T-helper 17 cell (primary cell): ENCODE measurements at regions not wholly inside any gene's neighbourhood (a gene's known extent, or its start where the extent isn't known, plus 50 kb on each side); places are given as distances from the start of the nearest gene placed in this dataset.
"Not testable (repeated sequence)": the region's sequence is repeated elsewhere in the genome, so short reads cannot be mapped to it uniquely, and the experiment has no call there.

ENCODE experiments used
- ATAC-seq: fragments of 150-1000 bp; cut with Tn5 transposase; 2 replicates; pipeline ENCODE4 v1.10.0; 2021; ENCODE audit warnings: mild to moderate bottlenecking, moderate library complexity
- DNase-seq, 3 donors: peaks; one replicate each; pipeline versions ENCODE4 v3.0.0 to v3.0.0-alpha.2; 2020 to 2021
- H3K9me3 ChIP-seq: one replicate; pipeline ENCODE4 v1.7.0; 2013; ENCODE audit warnings: low read length, mild to moderate bottlenecking; ENCODE audit not compliant: control insufficient read depth, poor library complexity, severe bottlenecking
- H3K27ac Mint-ChIP-seq: one replicate; pipeline ENCODE4 v1.8.0; 2022; ENCODE audit warnings: mild to moderate bottlenecking, moderate library complexity, mixed read lengths
- H3K27me3 Mint-ChIP-seq: one replicate; pipeline ENCODE4 v1.8.0; 2022; ENCODE audit warnings: mixed read lengths
- H3K36me3 Mint-ChIP-seq: one replicate; pipeline ENCODE4 v1.8.0; 2022; ENCODE audit warnings: low read depth, mixed read lengths
- H3K4me1 Mint-ChIP-seq: one replicate; pipeline ENCODE4 v1.8.0; 2022; ENCODE audit warnings: mild to moderate bottlenecking, mixed read lengths
- H3K4me3 Mint-ChIP-seq: one replicate; pipeline ENCODE4 v1.8.0; 2022; ENCODE audit warnings: mild to moderate bottlenecking, moderate library complexity, mixed read lengths

DNA sequence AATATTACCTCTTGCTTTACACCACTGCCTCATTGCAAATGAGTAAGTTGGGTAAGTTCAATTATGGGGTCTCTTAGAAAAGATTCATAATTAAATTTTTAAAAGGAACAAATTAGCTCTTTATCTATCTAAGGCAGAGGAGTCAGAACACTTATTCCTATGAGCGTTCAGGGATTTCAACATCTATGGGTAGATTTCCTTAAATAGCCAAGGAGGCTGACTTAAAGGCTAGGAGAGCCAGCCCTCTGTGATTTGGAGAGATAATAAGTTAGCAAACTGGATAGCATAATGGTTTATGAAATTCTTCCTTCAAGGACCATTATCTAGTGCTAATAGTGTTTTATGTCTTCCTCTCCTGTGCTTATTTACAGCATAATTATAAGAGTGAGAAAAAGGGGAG lies 387.7 kb downstream of the STK39 start:
- H3K27me3 Mint-ChIP-seq: peaks cover 6% of the 10 kb centered on the region
- H3K4me3 Mint-ChIP-seq: no peak overlapping the region
- no peaks in the 10 kb centered on the region for H3K36me3 Mint-ChIP-seq
- no peaks in the 10 kb centered on the region for H3K9me3 ChIP-seq
- H3K27ac Mint-ChIP-seq: no peak overlapping the region
- ATAC-seq (no peak), DNase-seq (no peak)
- no peaks in the 10 kb centered on the region for H3K4me1 Mint-ChIP-seq

DNA sequence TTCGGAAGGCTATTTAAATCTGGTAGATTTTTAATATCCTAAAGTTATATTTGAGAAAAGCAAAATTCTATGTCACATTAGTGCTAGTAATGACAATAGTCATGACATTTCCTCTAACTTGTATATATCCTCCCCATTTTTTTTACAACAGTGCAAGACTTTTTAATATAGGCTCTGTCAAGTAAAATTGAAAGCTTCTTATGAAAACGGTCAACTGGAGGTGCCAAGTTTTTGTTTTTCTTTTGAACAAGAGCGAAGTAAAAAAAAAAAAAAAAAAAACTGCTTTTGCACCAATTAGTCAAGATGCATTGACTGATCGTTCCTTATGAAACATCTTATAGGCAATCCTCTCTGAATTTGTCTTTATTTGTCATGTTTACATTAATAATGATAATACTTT lies 389.3 kb downstream of the STK39 start:
- DNase-seq (no peak), ATAC-seq (no peak)
- Mint-ChIP-seq H3K4me3 (no peak overlapping the region), H3K27me3 (peaks cover 6% of the 10 kb centered on the region), H3K27ac (no peak overlapping the region), H3K36me3 (no peaks in the 10 kb centered on the region), H3K4me1 (no peaks in the 10 kb centered on the region)
- H3K9me3 ChIP-seq: no peaks in the 10 kb centered on the region

DNA sequence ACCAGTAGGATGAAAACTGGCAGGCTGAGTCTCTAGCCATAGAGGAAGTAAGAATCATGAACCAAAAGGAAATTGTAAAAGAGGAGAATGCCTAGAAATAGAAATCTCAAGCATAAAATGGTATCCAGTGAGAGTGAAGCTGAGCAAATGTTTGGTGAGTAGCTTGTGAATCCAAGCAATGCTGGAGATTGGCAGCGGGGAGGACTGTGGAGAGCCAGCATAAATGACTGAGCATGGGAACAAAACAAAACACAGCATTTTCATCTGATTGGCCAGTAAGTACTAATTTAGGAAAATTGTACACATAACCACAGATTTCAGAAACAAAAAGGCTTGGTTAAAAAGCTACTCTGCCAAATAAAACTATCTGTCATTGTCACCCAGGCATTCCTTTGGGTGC lies 390.0 kb downstream of the STK39 start:
- no peaks in the 10 kb centered on the region for H3K9me3 ChIP-seq
- H3K27me3 Mint-ChIP-seq: peaks cover 1% of the 10 kb centered on the region
- H3K4me1 Mint-ChIP-seq: no peaks in the 10 kb centered on the region
- no peaks in the 10 kb centered on the region for H3K36me3 Mint-ChIP-seq
- H3K27ac Mint-ChIP-seq: no peak overlapping the region
- ATAC-seq (no peak), DNase-seq (no peak)
- no peak overlapping the region for H3K4me3 Mint-ChIP-seq

DNA sequence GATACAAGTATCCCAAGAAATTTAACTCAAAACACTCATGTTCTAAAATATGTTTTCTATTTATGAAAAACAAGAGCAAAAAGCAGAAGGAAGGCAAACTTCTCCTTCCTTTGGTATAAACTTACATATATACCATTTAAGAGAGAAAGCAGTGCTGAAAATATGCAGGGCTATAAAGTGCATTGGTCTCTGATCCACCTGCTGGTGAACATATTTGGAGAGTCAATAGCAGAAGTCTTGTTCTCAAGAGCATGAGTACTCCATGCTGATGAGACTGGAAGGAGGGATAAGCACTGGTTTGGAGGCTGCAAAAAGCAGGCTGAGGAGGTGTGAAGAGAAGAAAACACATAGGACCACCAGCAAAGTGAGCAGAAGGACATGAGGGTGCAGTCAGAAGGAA lies 391.2 kb downstream of the STK39 start:
- ATAC-seq: no peak
- no peaks in the 10 kb centered on the region for H3K4me1 Mint-ChIP-seq
- H3K36me3 Mint-ChIP-seq: no peaks in the 10 kb centered on the region

DNA sequence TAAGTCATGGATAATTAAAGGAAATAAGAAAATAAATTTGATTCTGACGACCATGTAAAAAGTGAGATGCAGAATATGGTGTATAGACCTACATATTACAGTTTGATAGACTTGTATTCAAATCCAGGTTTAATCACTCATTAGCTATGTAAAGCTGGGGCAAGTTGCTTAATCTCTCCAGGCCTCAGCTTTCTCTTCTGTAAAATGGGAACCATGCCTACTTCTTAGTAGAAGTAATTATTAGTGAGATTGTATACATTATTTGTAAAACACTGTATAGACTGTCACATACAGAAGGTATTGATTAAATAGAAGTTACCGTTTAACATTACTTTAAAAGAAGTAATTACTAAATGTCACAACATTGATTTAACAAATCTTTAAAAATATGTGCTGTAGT lies 392.2 kb downstream of the STK39 start:
- no peaks in the 10 kb centered on the region for H3K36me3 Mint-ChIP-seq
- no peak for ATAC-seq
- H3K4me1 Mint-ChIP-seq: no peaks in the 10 kb centered on the region
- H3K9me3 ChIP-seq: no peaks in the 10 kb centered on the region
- no peak for DNase-seq
- no peak overlapping the region for H3K27ac Mint-ChIP-seq
- no peak overlapping the region for H3K4me3 Mint-ChIP-seq
- peaks cover 4% of the 10 kb centered on the region for H3K27me3 Mint-ChIP-seq

More for the DNA sequence above, 391.2 kb downstream of the STK39 start:
- DNase-seq: no peak
- no peaks in the 10 kb centered on the region for H3K27me3 Mint-ChIP-seq
- no peaks in the 10 kb centered on the region for H3K9me3 ChIP-seq
- no peak overlapping the region for H3K4me3 Mint-ChIP-seq
- no peak overlapping the region for H3K27ac Mint-ChIP-seq

DNA sequence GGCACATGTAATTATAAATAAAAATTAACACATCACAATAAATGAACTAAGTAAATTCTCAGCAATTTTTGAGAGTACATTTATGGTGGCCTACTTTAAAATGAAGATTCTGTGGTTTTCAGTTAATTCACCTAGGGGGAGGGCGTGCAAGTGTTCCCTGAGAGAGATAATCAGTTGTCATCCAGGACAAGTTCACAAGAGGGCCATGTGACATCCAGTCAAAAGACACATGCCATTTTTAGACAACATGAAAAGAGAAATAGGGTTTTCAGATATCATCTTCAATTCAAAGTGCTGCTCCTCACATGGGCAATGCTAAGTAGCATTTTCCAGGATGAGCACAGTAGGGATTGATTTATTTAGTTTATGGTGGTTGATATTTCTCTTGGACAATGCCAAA lies 393.7 kb downstream of the STK39 start:
- Mint-ChIP-seq H3K27ac (no peak overlapping the region), H3K4me3 (no peak overlapping the region), H3K4me1 (no peaks in the 10 kb centered on the region), H3K36me3 (no peaks in the 10 kb centered on the region), H3K27me3 (peaks cover 8% of the 10 kb centered on the region)
- ATAC-seq (no peak), DNase-seq (no peak)
- H3K9me3 ChIP-seq: no peaks in the 10 kb centered on the region

DNA sequence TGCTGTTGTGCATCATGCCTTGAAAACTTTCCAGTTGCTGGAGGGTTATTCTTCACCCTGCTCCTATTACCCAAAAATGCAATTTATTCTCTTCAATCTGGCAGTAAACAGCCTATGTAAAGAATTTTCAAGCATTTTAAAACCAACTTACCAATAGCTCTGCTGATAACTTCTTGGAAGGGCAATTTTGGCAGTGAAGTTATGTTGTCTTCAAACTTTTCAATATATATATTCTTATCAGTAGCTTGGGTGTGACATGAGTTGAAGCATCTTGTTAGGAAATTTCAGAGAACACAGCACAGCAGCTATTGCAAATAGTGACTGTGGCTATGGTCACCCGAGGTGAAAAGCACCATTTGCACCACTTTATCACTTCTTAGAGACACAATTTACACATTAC lies 395.5 kb downstream of the STK39 start:
- no peaks in the 10 kb centered on the region for H3K9me3 ChIP-seq
- Mint-ChIP-seq H3K4me1 (no peaks in the 10 kb centered on the region), H3K4me3 (no peak overlapping the region), H3K36me3 (no peaks in the 10 kb centered on the region), H3K27me3 (peaks cover 8% of the 10 kb centered on the region), H3K27ac (no peak overlapping the region)
- DNase-seq (no peak), ATAC-seq (no peak)

DNA sequence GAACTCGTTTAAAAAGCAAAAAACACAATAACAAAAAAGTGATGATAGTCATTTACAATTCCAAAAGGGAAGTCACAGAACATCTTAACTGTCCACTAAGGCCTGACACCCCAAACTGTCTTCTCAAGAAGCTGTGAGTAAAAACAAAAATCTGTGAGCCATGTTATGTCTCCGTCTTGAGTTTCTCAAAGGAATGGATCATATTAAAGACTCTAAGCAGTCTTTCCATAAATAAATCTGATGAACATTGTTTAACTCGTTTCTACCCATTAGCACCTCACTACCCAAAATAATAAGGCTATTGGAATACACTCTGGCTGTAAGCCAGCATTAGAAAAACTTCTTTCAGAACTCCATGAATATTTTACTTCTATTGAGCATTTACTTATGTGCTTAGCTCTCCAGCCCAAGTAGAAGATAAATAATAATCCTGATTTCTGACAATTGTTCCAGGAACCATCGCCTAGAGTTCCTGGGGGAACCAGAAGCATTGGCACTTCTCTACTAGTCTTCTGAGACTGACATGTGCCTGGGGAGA lies 396.0 kb downstream of the STK39 start:
- ATAC-seq (no peak), DNase-seq (no peak)
- Mint-ChIP-seq H3K4me3 (no peak overlapping the region), H3K27me3 (peaks cover 8% of the 10 kb centered on the region), H3K36me3 (no peaks in the 10 kb centered on the region), H3K4me1 (no peaks in the 10 kb centered on the region), H3K27ac (no peak overlapping the region)
- no peaks in the 10 kb centered on the region for H3K9me3 ChIP-seq

DNA sequence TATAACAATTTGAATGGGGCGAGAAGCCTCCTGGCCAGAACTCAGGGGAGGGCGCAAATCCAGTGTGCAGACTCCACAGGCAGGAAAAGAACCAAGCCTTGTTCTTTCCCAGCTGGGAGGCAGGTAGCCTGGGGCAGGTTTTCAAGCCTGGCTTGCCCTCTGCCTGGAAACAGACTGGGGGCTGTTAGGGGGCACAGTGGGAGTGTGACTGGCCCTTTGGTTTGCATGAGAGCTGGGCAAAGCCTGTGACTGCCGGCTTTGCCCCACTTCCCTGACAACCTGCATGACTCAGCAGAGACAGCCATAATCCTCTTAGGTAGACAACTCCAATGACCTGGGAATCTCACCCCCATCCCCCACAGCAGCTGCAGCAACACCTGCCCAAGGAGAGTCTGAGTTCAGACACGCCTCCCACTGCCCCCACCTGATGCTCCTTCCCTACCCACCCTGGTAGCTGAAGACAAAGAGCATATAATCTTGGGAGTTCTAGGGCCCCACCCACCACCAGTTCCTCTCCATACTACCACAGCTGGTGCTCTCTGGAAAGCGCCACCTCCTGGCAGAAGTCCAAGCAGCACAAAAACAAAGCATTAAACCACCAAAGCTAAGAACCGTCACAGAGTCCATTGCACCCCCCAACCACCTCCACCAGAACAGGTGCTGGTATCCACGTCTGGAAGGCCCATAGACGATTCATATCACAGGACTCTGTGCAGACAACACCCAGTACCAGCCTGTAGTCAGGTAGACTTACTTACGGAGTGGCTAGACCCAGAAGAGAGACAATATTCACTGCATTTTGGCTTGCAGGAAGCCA lies 402.5 kb downstream of the STK39 start:
- DNase-seq: no peak
- H3K36me3 Mint-ChIP-seq: no peaks in the 10 kb centered on the region

DNA sequence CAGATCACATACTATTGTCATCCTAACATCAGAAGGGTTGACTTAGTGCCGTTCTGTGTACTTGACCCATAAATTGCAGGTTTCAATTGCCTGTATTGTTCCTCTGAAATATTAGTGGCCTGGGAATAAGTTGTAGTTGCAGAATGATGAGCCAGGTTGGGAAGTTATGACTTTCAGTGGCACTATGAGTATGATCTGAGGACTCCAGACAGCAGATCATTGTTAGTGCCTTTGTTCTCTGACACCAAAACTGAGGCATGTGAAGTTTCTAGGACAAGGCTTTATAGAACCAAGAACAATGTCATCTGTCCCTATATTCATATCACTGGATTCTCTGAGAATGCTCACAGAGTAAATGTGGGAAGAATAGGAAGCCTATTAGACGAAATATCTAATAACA lies 403.7 kb downstream of the STK39 start:
- Mint-ChIP-seq H3K4me1 (no peaks in the 10 kb centered on the region), H3K27me3 (peaks cover 22% of the 10 kb centered on the region), H3K27ac (no peak overlapping the region), H3K36me3 (no peaks in the 10 kb centered on the region), H3K4me3 (no peak overlapping the region)
- no peaks in the 10 kb centered on the region for H3K9me3 ChIP-seq
- ATAC-seq: no peak
- DNase-seq: no peak

More for the DNA sequence above, 402.5 kb downstream of the STK39 start:
- Mint-ChIP-seq H3K27ac (no peak overlapping the region), H3K4me1 (no peaks in the 10 kb centered on the region), H3K4me3 (no peak overlapping the region), H3K27me3 (peaks cover 24% of the 10 kb centered on the region)
- ATAC-seq: no peak
- no peaks in the 10 kb centered on the region for H3K9me3 ChIP-seq

DNA sequence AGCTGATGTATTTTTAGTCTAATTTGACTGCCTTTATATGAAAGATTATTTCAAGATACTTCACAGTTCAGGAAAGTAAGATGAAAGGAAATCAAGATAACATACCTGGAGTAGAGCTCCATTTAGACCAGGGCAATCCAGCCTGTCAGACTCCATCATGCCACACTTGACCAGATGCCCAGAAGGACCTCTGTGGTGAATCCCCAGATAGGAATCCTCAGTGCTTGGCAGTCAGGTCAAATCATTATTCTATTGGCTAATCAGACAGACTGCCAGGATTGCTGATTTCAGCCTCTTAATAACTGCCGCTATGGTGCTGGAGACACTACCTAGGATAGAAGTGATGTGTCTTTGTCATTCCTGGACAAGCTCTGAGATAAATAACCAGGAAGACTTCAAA lies 404.2 kb downstream of the STK39 start:
- no peak for ATAC-seq
- Mint-ChIP-seq H3K27ac (no peak overlapping the region), H3K36me3 (no peaks in the 10 kb centered on the region), H3K4me1 (no peaks in the 10 kb centered on the region), H3K4me3 (no peak overlapping the region), H3K27me3 (peaks cover 22% of the 10 kb centered on the region)
- no peaks in the 10 kb centered on the region for H3K9me3 ChIP-seq
- no peak for DNase-seq

DNA sequence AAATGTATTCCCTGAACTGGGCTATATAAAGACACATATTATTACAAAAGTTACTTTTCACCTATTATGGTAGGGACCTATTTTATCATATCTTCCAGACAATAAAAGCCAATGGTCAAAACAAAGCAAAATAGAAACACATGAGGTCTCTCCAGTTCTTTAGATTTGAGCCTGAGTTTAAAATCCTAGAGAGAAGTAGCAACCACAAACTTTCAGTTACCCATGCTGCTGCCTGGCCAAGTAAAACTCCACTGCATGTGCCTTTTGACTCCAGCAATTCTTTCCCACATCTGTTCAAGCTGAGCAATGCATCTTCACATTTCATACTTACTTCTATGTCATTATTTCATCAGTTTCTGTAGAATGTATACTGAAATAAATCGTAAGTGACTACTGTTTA lies 405.3 kb downstream of the STK39 start:
- Mint-ChIP-seq H3K27ac (no peak overlapping the region), H3K36me3 (no peaks in the 10 kb centered on the region), H3K4me3 (no peak overlapping the region), H3K4me1 (no peaks in the 10 kb centered on the region), H3K27me3 (peaks cover 22% of the 10 kb centered on the region)
- ATAC-seq (no peak), DNase-seq (no peak)
- no peaks in the 10 kb centered on the region for H3K9me3 ChIP-seq

DNA sequence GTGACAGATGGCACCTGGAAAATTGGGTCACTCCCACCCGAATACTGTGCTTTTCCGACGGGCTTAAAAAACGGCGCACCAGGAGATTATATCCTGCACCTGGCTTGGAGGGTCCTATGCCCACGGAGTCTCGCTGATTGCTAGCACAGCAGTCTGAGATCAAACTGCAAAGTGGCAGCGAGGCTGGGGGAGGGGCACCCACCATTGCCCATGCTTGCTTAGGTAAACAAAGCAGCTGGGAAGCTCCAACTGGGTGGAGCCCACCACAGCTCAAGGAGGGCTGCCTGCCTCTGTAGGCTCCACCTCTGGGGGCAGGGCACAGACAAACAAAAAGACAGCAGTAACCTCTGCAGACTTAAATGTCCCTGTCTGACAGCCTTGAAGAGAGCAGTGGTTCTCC lies 412.1 kb downstream of the STK39 start:
- not testable (repeated sequence) for H3K9me3 ChIP-seq, ATAC-seq, H3K4me3 Mint-ChIP-seq, DNase-seq, H3K27ac Mint-ChIP-seq, H3K36me3 Mint-ChIP-seq, H3K4me1 Mint-ChIP-seq
- peaks cover 12% of the 10 kb centered on the region for H3K27me3 Mint-ChIP-seq

DNA sequence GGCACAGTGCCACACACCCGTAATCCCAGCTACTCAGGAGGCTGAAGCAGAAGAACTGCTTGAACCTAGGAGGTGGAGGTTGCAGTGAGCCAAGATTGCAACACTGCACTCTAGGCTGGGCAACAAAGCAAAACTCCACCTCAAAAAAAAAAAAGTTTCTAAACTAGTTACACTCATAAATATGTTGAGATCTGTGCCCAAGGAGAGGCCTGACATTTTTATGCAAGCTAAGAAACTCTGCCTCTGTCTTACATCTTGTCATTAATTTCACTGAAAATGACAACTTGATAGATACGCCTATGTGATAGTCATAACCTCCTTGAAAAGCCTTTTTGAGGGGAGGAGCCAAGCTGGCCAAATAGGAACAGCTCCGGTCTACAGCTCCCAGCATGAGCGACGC lies 412.7 kb downstream of the STK39 start:
- no peak for ATAC-seq
- peaks cover 15% of the 10 kb centered on the region for H3K27me3 Mint-ChIP-seq
- DNase-seq: no peak
- no peaks in the 10 kb centered on the region for H3K9me3 ChIP-seq
- H3K36me3 Mint-ChIP-seq: no peaks in the 10 kb centered on the region
- no peak overlapping the region for H3K4me3 Mint-ChIP-seq
- no peak overlapping the region for H3K27ac Mint-ChIP-seq
- no peaks in the 10 kb centered on the region for H3K4me1 Mint-ChIP-seq
